Peyer's patch (tissue), 4 donors: ENCODE measurements at regions not wholly inside any gene's neighbourhood (a gene's known extent, or its start where the extent isn't known, plus 50 kb on each side); places are given as distances from the start of the nearest gene placed in this dataset.

Source experiments
- POLR2A ChIP-seq, 2 donors: fragments of 450-650 bp; IDR thresholded peaks; one replicate each; pipeline ENCODE4 v1.5.1; 2017; ENCODE audit warnings: antibody characterized with exemption in 2 of 2, mild to moderate bottlenecking in 2 of 2, moderate library complexity in 2 of 2
- TF ChIP-seq, protein P1 (sequence below), 6 experiments: fragments of 450-650 bp in 4 of 6; fragments of 200-600 bp in 2 of 6; sonication (generic) in 1 of 6; IDR thresholded peaks; one replicate each; pipeline ENCODE4 v1.5.1; 2017 to 2019; ENCODE audit warnings: antibody characterized with exemption in 6 of 6, mild to moderate bottlenecking in 3 of 6, moderate library complexity in 1 of 6

GRCh38 chr14:97517566-97518234 is 720.5 kb downstream of the VRK1 start:
- TF ChIP-seq, protein P1, sequence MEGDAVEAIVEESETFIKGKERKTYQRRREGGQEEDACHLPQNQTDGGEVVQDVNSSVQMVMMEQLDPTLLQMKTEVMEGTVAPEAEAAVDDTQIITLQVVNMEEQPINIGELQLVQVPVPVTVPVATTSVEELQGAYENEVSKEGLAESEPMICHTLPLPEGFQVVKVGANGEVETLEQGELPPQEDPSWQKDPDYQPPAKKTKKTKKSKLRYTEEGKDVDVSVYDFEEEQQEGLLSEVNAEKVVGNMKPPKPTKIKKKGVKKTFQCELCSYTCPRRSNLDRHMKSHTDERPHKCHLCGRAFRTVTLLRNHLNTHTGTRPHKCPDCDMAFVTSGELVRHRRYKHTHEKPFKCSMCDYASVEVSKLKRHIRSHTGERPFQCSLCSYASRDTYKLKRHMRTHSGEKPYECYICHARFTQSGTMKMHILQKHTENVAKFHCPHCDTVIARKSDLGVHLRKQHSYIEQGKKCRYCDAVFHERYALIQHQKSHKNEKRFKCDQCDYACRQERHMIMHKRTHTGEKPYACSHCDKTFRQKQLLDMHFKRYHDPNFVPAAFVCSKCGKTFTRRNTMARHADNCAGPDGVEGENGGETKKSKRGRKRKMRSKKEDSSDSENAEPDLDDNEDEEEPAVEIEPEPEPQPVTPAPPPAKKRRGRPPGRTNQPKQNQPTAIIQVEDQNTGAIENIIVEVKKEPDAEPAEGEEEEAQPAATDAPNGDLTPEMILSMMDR (IDR thresholded peaks at IDR 0.05) = no peak
- TF ChIP-seq POLR2A (IDR thresholded peaks at IDR 0.05) = no peak
